ENCODE measurements at regions not wholly inside any gene's neighbourhood (a gene's known extent, or its start where the extent isn't known, plus 50 kb on each side); places are given as distances from the start of the nearest gene placed in this dataset.

- TF ChIP-seq POLR2AphosphoS5 (IDR thresholded peaks at IDR 0.05; ENCODE audit: low read depth) (no peak), CTCF (IDR thresholded peaks at IDR 0.05; ENCODE audit: insufficient read depth, low read length) (no peak), SPI1 (IDR thresholded peaks at IDR 0.05; ENCODE audit: borderline replicate concordance, low read depth) (no peak)
Measured at GRCh38 chr1:194118086-194118485, 931.7 kb upstream of the B3GALT2 start.

Data from HL-60 (cell line).